ENCODE measurements at regions not wholly inside any gene's neighbourhood (a gene's known extent, or its start where the extent isn't known, plus 50 kb on each side); places are given as distances from the start of the nearest gene placed in this dataset.
A peak's percentile ranks its signal among the peaks of the same experiment; 100 is the strongest.

GRCh38 chr17:413016-413350, 60.4 kb upstream of the RPH3AL start:
- no peak for DNase-seq (ENCODE audit: low read depth)

- no peak for DNase-seq (ENCODE audit: low read depth)
Observed at GRCh38 chr17:412211-413015, 59.8 kb upstream of the RPH3AL start.

- no peak for DNase-seq (ENCODE audit: low read depth)
Observed at GRCh38 chr17:411421-412120, 59.0 kb upstream of the RPH3AL start.

GRCh38 chr17:410543-411401, 58.2 kb upstream of the RPH3AL start:
- DNase-seq (ENCODE audit: low read depth), result no peak

GRCh38 chr17:409848-410542, 57.4 kb upstream of the RPH3AL start:
- peak; percentile 99 for DNase-seq (ENCODE audit: low read depth)

- DNase-seq (ENCODE audit: low read depth), result no peak
Observed at GRCh38 chr17:409308-409847, 56.8 kb upstream of the RPH3AL start.

- DNase-seq (ENCODE audit: low read depth), result no peak
Observed at GRCh38 chr17:404703-405102, 52.1 kb upstream of the RPH3AL start.
